GM19043 (cell line): ENCODE measurements at regions not wholly inside any gene's neighbourhood (a gene's known extent, or its start where the extent isn't known, plus 50 kb on each side); places are given as distances from the start of the nearest gene placed in this dataset.

Experiments
- ATAC-seq: cut with Tn5 transposase; IDR thresholded peaks from one replicate; pipeline ENCODE4 v1.9.1; 2021; ENCODE audit warnings: low read depth; ENCODE audit not compliant: unreplicated experiment

- ATAC-seq = no peak
Observed at GRCh38 chr7:33700001-33700899, 205.1 kb upstream of the BMPER start.

GRCh38 chr7:33701189-33701740 lies 204.1 kb upstream of the BMPER start:
- no peak for ATAC-seq

- ATAC-seq = no peak
Observed at GRCh38 chr7:33701927-33702326, 203.4 kb upstream of the BMPER start.

- no peak for ATAC-seq
Observed at GRCh38 chr7:33702514-33703054, 202.8 kb upstream of the BMPER start.

GRCh38 chr7:33705333-33705833 lies 200.0 kb upstream of the BMPER start:
- no peak for ATAC-seq

- ATAC-seq = no peak
Observed at GRCh38 chr7:33706186-33706585, 199.2 kb upstream of the BMPER start.

- no peak for ATAC-seq
Observed at GRCh38 chr7:33706771-33707200, 198.6 kb upstream of the BMPER start.

- no peak for ATAC-seq
Observed at GRCh38 chr7:33707427-33707826, 197.9 kb upstream of the BMPER start.

GRCh38 chr7:33710608-33711007 lies 194.7 kb upstream of the BMPER start:
- ATAC-seq = no peak

- ATAC-seq = no peak
Observed at GRCh38 chr7:33711231-33712019, 193.9 kb upstream of the BMPER start.

GRCh38 chr7:33712020-33712414 lies 193.3 kb upstream of the BMPER start:
- ATAC-seq = no peak

- ATAC-seq = no peak
Observed at GRCh38 chr7:33714208-33714607, 191.1 kb upstream of the BMPER start.

- ATAC-seq = no peak
Observed at GRCh38 chr7:33716581-33717477, 188.5 kb upstream of the BMPER start.

- no peak for ATAC-seq
Observed at GRCh38 chr7:33719059-33719581, 186.2 kb upstream of the BMPER start.

- ATAC-seq = no peak
Observed at GRCh38 chr7:33720139-33720538, 185.2 kb upstream of the BMPER start.

- ATAC-seq = no peak
Observed at GRCh38 chr7:33720870-33721269, 184.5 kb upstream of the BMPER start.

GRCh38 chr7:33721895-33722294 lies 183.4 kb upstream of the BMPER start:
- no peak for ATAC-seq

GRCh38 chr7:33722383-33723101 lies 182.8 kb upstream of the BMPER start:
- no peak for ATAC-seq

- no peak for ATAC-seq
Observed at GRCh38 chr7:33724201-33724600, 181.1 kb upstream of the BMPER start.
